HepG2 (cell line): ENCODE measurements at regions not wholly inside any gene's neighbourhood (a gene's known extent, or its start where the extent isn't known, plus 50 kb on each side); places are given as distances from the start of the nearest gene placed in this dataset.

Source experiments
- ADNP ChIP-seq: sonication (generic); formaldehyde crosslinking; IDR thresholded peaks from 2 replicates; pipeline ENCODE4 v1.4.0; 2020; ENCODE audit warnings: missing genetic modification reagents
- AHDC1 ChIP-seq: sonication (generic); formaldehyde crosslinking; IDR thresholded peaks from 2 replicates; pipeline ENCODE4 v1.5.1; 2020; ENCODE audit warnings: mild to moderate bottlenecking, missing genetic modification reagents, borderline replicate concordance
- ATM ChIP-seq: fragments of 450-650 bp; IDR thresholded peaks from 2 replicates; pipeline ENCODE4 v1.7.1; 2017; ENCODE audit warnings: mild to moderate bottlenecking, borderline replicate concordance
- ATRX ChIP-seq: sonication (generic); formaldehyde crosslinking; IDR thresholded peaks from 2 replicates; pipeline ENCODE4 v1.4.0; 2020; ENCODE audit warnings: missing genetic modification reagents, borderline replicate concordance
- ESRRA ChIP-seq: sonication (generic); formaldehyde crosslinking; IDR thresholded peaks from 2 replicates; pipeline ENCODE4 v1.5.1; 2020; ENCODE audit warnings: mild to moderate bottlenecking, low read depth, missing genetic modification reagents
- FOSL2 ChIP-seq: sonication (generic); formaldehyde crosslinking; IDR thresholded peaks from 2 replicates; pipeline ENCODE4 v1.4.0; 2020; ENCODE audit warnings: missing genetic modification reagents
- SRSF9 ChIP-seq: fragments of 200-400 bp; formaldehyde crosslinking; IDR thresholded peaks from 2 replicates; pipeline ENCODE4 v1.6.1; 2018; ENCODE audit warnings: borderline replicate concordance, mild to moderate bottlenecking, low read depth, low read length; ENCODE audit not compliant: insufficient read depth, poor library complexity, severe bottlenecking
- TRAFD1 ChIP-seq: sonication (generic); formaldehyde crosslinking; IDR thresholded peaks from 2 replicates; pipeline ENCODE4 v1.5.1; 2020; ENCODE audit warnings: missing genetic modification reagents, mild to moderate bottlenecking, borderline replicate concordance
- ZBTB39 ChIP-seq: sonication (generic); formaldehyde crosslinking; IDR thresholded peaks from 2 replicates; pipeline ENCODE4 v1.5.0; 2020; ENCODE audit warnings: missing genetic modification reagents
- ZNF580 ChIP-seq: IDR thresholded peaks from 2 replicates; pipeline ENCODE4 v1.6.1; 2016; ENCODE audit warnings: low read depth, borderline replicate concordance
- ZNF737 ChIP-seq: sonication (generic); formaldehyde crosslinking; IDR thresholded peaks from 2 replicates; pipeline ENCODE4 v1.5.0; 2020; ENCODE audit warnings: missing genetic modification reagents, mild to moderate bottlenecking, borderline replicate concordance
- ZNF816 ChIP-seq: sonication (generic); formaldehyde crosslinking; IDR thresholded peaks from 2 replicates; pipeline ENCODE4 v1.8.0; 2022; ENCODE audit warnings: missing genetic modification reagents, mild to moderate bottlenecking, borderline replicate concordance

GRCh38 chr2:239589833-239590232 is 189.0 kb upstream of the HDAC4 start (continued):
- no peak for TF ChIP-seq AHDC1 (CRISPR knock-in tag)
- no peak for TF ChIP-seq TRAFD1 (CRISPR knock-in tag)
- TF ChIP-seq FOSL2 (CRISPR knock-in tag), result no peak
- TF ChIP-seq ZNF580 (CRISPR knock-in tag), result no peak
- TF ChIP-seq ZNF816 (CRISPR knock-in tag), result no peak
- no peak for TF ChIP-seq ATM
- TF ChIP-seq ESRRA (CRISPR knock-in tag), result no peak
- no peak for TF ChIP-seq ZNF737
- no peak for TF ChIP-seq ADNP (CRISPR knock-in tag)
- no peak for TF ChIP-seq SRSF9
- no peak for TF ChIP-seq ATRX (CRISPR knock-in tag)
- no peak for TF ChIP-seq ZBTB39
